A673 (cell line): ENCODE measurements at regions not wholly inside any gene's neighbourhood (a gene's known extent, or its start where the extent isn't known, plus 50 kb on each side); places are given as distances from the start of the nearest gene placed in this dataset.

Source experiments
- CTCF ChIP-seq: fragments of 300-800, 200-600 bp; sonication (generic); conservative IDR thresholded peaks from 2 replicates; pipeline ENCODE4 v1.5.1; 2017; ENCODE audit warnings: low read depth, mild to moderate bottlenecking, antibody characterized with exemption, low read length, moderate library complexity, mixed read lengths
- EZH2 ChIP-seq: fragments of 200-600 bp; sonication (generic); IDR thresholded peaks from 2 replicates; pipeline ENCODE4 v1.6.1; 2017; ENCODE audit warnings: borderline replicate concordance, low read depth, mild to moderate bottlenecking, mixed read lengths, antibody characterized with exemption, low read length; ENCODE audit not compliant: poor library complexity, severe bottlenecking

- TF ChIP-seq EZH2, result no peak
- no peak for TF ChIP-seq CTCF
These were observed 2216.7 kb upstream of the PCDH20 start for GRCh38 chr13:63632321-63632720.
